Trophoblast cell (in vitro differentiated cells and primary cell): ENCODE measurements at regions not wholly inside any gene's neighbourhood (a gene's known extent, or its start where the extent isn't known, plus 50 kb on each side); places are given as distances from the start of the nearest gene placed in this dataset.

Source experiments
- DNase-seq, 2 donors: peaks; one replicate each; pipeline ENCODE4 v3.0.0-alpha.2; 2016
- H2AFZ ChIP-seq: 2 replicates; pipeline ENCODE4 v1.6.1; 2013; ENCODE audit warnings: low read length, moderate library complexity, mild to moderate bottlenecking; ENCODE audit not compliant: insufficient read depth, poor library complexity
- H2AK5ac ChIP-seq: 2 replicates; pipeline ENCODE4 v1.6.1; 2013; ENCODE audit warnings: mild to moderate bottlenecking, low read length
- H2BK120ac ChIP-seq: 2 replicates; pipeline ENCODE4 v1.6.1; 2013; ENCODE audit warnings: low read length, mild to moderate bottlenecking, moderate library complexity; ENCODE audit not compliant: insufficient read depth, poor library complexity
- H2BK12ac ChIP-seq: 2 replicates; pipeline ENCODE4 v1.6.1; 2013; ENCODE audit warnings: mild to moderate bottlenecking, low read length, moderate library complexity
- H2BK5ac ChIP-seq: 2 replicates; pipeline ENCODE4 v1.6.1; 2013; ENCODE audit warnings: low read length, low read depth, moderate library complexity, mild to moderate bottlenecking; ENCODE audit not compliant: poor library complexity
- H3K14ac ChIP-seq: 2 replicates; pipeline ENCODE4 v1.6.1; 2013; ENCODE audit warnings: mild to moderate bottlenecking, low read length
- H3K18ac ChIP-seq: 2 replicates; pipeline ENCODE4 v1.6.1; 2013; ENCODE audit warnings: mild to moderate bottlenecking, low read length
- H3K23ac ChIP-seq: 2 replicates; pipeline ENCODE4 v1.6.1; 2013; ENCODE audit warnings: low read length
- H3K27ac ChIP-seq: 2 replicates; pipeline ENCODE4 v1.5.1; 2013; ENCODE audit warnings: low read depth, mild to moderate bottlenecking, inconsistent platforms, low read length, moderate library complexity
- H3K27me3 ChIP-seq: 2 replicates; pipeline ENCODE4 v1.6.1; 2013; ENCODE audit warnings: inconsistent platforms, mild to moderate bottlenecking, low read length, moderate library complexity; ENCODE audit not compliant: insufficient read depth
- H3K36me3 ChIP-seq, 2 experiments: 1 replicate in 1 of 2; 2 replicates in 1 of 2; pipeline ENCODE4 v1.6.1; 2013; ENCODE audit warnings: low read length in 2 of 2, mild to moderate bottlenecking in 2 of 2, moderate library complexity in 1 of 2; ENCODE audit not compliant: insufficient read depth in 2 of 2, control insufficient read depth in 1 of 2
- H3K4ac ChIP-seq: 2 replicates; pipeline ENCODE4 v1.6.1; 2013; ENCODE audit warnings: low read depth, mild to moderate bottlenecking, low read length, moderate library complexity
- H3K4me1 ChIP-seq, 2 experiments: 1 replicate in 1 of 2; 2 replicates in 1 of 2; pipeline ENCODE4 v1.6.1; 2013; ENCODE audit warnings: low read length in 2 of 2, mild to moderate bottlenecking in 2 of 2, moderate library complexity in 1 of 2; ENCODE audit not compliant: insufficient read depth in 2 of 2, control insufficient read depth in 1 of 2
- H3K4me2 ChIP-seq: 2 replicates; pipeline ENCODE4 v1.6.1; 2013; ENCODE audit warnings: inconsistent platforms, mild to moderate bottlenecking, low read length, moderate library complexity
- H3K4me3 ChIP-seq: 2 replicates; pipeline ENCODE4 v1.5.1; 2013; ENCODE audit warnings: mild to moderate bottlenecking, low read depth, low read length, inconsistent platforms
- H3K79me1 ChIP-seq: one replicate; pipeline ENCODE4 v1.6.1; 2013; ENCODE audit warnings: low read length
- H3K79me2 ChIP-seq: 2 replicates; pipeline ENCODE4 v1.6.1; 2013; ENCODE audit warnings: low read length, mild to moderate bottlenecking; ENCODE audit not compliant: control insufficient read depth, insufficient read depth, poor library complexity
- H3K9ac ChIP-seq: 2 replicates; pipeline ENCODE4 v1.6.1; 2013; ENCODE audit warnings: mild to moderate bottlenecking, low read length
- H3K9me3 ChIP-seq: 2 replicates; pipeline ENCODE4 v1.6.1; 2013; ENCODE audit warnings: low read depth, mild to moderate bottlenecking, control low read depth, inconsistent platforms, low read length; ENCODE audit not compliant: insufficient read depth
- H4K12ac ChIP-seq: 2 replicates; pipeline ENCODE4 v1.6.1; 2013; ENCODE audit warnings: low read depth, mild to moderate bottlenecking, low read length, moderate library complexity
- H4K8ac ChIP-seq: 2 replicates; pipeline ENCODE4 v1.6.1; 2013; ENCODE audit warnings: low read depth, mild to moderate bottlenecking, low read length, moderate library complexity
- H4K91ac ChIP-seq: one replicate; pipeline ENCODE4 v1.6.1; 2013; ENCODE audit warnings: low read depth, mild to moderate bottlenecking, low read length, moderate library complexity
- WGBS: extraction: QIAGEN DNeasy Blood & Tissue Kit; methylation state at CpG from one replicate; pipeline ENCODE4 v1.1.7; 2013; ENCODE audit warnings: missing lambda C conversion rate; ENCODE audit not compliant: insufficient read length, insufficient coverage; ENCODE audit errors: extremely low coverage; 5-methylcytosine and 5-hydroxymethylcytosine counted together

- no peak overlapping the region for H2BK120ac ChIP-seq
- no peak overlapping the region for H4K12ac ChIP-seq
- no peaks in the 10 kb centered on the region for H3K9me3 ChIP-seq
- H3K79me2 ChIP-seq = no peaks in the 10 kb centered on the region
- H3K4me2 ChIP-seq = no peak overlapping the region
- no peak overlapping the region for H3K9ac ChIP-seq
- H2AK5ac ChIP-seq = no peak overlapping the region
- no peak overlapping the region for H3K18ac ChIP-seq
- no peaks in the 10 kb centered on the region for H3K4me1 ChIP-seq
- no peak overlapping the region for H3K14ac ChIP-seq
- no peaks in the 10 kb centered on the region for H3K27me3 ChIP-seq
- no peak overlapping the region for H3K27ac ChIP-seq
- H2BK5ac ChIP-seq = no peak overlapping the region
- DNase-seq = no peak
- no peak overlapping the region for H4K8ac ChIP-seq
- H3K4me3 ChIP-seq = no peak overlapping the region
- H2AFZ ChIP-seq = no peak overlapping the region
- peaks cover 0 to 1% of the 10 kb centered on the region in 2 experiments for H3K36me3 ChIP-seq
- WGBS = no CpG with 5 or more reads among the region's 2 CpGs
- H3K23ac ChIP-seq = no peak overlapping the region
- no peak overlapping the region for H3K4ac ChIP-seq
- no peak overlapping the region for H4K91ac ChIP-seq
- no peak overlapping the region for H2BK12ac ChIP-seq
- no peaks in the 10 kb centered on the region for H3K79me1 ChIP-seq
Measured at GRCh38 chr6:140230282-140230681, 855.8 kb upstream of the CITED2 start.

DNA sequence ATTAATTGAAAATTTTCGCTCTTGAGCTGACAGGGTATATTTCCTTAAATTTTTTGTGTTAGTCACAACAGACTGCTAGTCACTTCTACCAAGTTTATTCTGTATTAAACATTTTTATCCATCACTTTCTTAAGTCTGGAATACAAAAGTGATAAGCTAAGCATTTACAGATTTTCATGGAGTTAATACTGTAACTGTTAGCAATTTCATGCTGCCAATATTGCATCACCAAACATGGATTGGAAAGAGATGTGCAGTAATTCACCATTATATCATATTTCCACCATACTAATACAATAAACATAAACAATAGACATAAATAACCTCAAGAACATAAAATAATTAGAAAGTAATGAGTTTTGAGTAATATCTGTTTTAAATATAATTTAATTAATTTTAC lies 854.0 kb upstream of the CITED2 start:
- Histone ChIP-seq H4K91ac (no peak overlapping the region), H2BK120ac (no peak overlapping the region), H3K4me1 (no peaks in the 10 kb centered on the region), H3K4me3 (no peak overlapping the region), H3K9me3 (no peaks in the 10 kb centered on the region), H3K79me1 (no peaks in the 10 kb centered on the region), H3K23ac (no peak overlapping the region), H2AFZ (no peak overlapping the region), H3K79me2 (no peaks in the 10 kb centered on the region), H3K4ac (no peak overlapping the region), H3K9ac (no peak overlapping the region), H3K18ac (no peak overlapping the region), H2BK5ac (no peak overlapping the region), H4K12ac (no peak overlapping the region), H2AK5ac (no peak overlapping the region), H3K4me2 (no peak overlapping the region), H4K8ac (no peak overlapping the region), H2BK12ac (no peak overlapping the region), H3K27ac (no peak overlapping the region), H3K27me3 (no peaks in the 10 kb centered on the region), H3K36me3 (peaks cover 0 to 1% of the 10 kb centered on the region in 2 experiments), H3K14ac (no peak overlapping the region)
- no peak for DNase-seq
- WGBS = no CpG with 5 or more reads among the region's 1 CpG

DNA sequence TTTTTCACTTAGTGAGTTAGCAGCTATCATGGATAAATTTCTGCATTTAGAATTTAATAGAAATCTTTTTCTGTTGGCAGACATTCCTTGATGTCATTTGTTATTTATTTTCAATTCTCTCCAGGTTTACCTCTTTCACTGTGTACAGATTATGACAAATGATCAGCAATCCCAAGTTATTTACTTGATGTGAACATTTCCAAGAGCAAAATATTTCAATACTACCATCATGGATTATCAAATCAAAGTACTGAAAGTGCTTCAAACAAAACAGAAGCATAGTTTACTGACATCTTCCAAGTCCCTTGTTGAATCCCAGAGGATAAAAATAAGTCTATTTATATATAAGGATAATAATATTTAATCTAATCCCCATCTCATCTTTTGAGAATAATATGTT lies 852.2 kb upstream of the CITED2 start:
- Histone ChIP-seq H3K4me3 (no peak overlapping the region), H3K4ac (no peak overlapping the region), H3K4me2 (no peak overlapping the region), H3K18ac (no peak overlapping the region), H3K23ac (no peak overlapping the region), H3K79me2 (no peaks in the 10 kb centered on the region), H3K14ac (no peak overlapping the region), H2AK5ac (no peak overlapping the region), H3K9ac (no peak overlapping the region), H3K27ac (no peak overlapping the region), H2BK120ac (no peak overlapping the region), H3K79me1 (no peaks in the 10 kb centered on the region), H2BK5ac (no peak overlapping the region), H3K4me1 (no peaks in the 10 kb centered on the region), H2BK12ac (no peak overlapping the region), H3K9me3 (no peaks in the 10 kb centered on the region), H2AFZ (no peak overlapping the region), H3K36me3 (peaks cover 0 to 1% of the 10 kb centered on the region in 2 experiments), H4K12ac (no peak overlapping the region), H3K27me3 (no peaks in the 10 kb centered on the region), H4K91ac (no peak overlapping the region), H4K8ac (no peak overlapping the region)
- DNase-seq = no peak

DNA sequence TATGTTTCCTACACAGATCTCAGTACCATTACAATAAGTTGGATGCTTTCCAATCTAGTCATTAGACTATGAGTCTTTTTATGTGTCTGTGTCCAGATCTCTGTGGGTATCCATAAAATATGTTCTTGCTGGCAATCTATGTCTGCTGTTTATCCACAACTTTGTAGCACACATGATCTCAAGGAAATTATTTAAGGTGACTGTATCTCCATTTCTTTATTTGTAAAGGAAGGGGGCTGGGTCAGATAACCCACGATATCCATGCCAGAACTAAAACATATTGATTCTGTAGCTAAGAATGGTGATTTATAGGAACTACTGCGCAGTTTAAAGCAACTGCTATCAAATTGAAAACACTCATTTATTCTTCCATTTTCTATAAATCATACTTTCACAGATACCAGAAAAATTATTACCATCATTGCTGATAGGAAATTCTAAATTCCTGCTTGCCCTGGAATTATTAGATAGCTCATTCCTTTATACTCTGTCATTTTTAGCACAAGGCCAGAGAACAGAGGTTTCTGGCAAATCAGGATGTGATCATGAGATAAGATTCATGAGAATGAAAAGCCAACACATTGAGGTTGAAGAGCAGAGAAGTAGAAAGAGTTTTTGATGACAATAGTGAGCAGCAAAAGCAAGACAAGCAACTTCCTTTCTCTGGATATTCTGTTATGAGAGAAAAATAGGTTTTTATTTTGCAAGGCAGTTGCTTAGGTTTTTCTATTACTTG lies 851.4 kb upstream of the CITED2 start:
- H3K79me2 ChIP-seq = no peaks in the 10 kb centered on the region
- no peak overlapping the region for H3K23ac ChIP-seq
- H2AK5ac ChIP-seq = no peak overlapping the region
- no CpG with 5 or more reads among the region's 2 CpGs for WGBS
- H2BK12ac ChIP-seq = no peak overlapping the region
- no peak overlapping the region for H2AFZ ChIP-seq
- H3K27me3 ChIP-seq = no peaks in the 10 kb centered on the region
- no peak overlapping the region for H2BK5ac ChIP-seq
- no peak overlapping the region for H2BK120ac ChIP-seq
- H3K9ac ChIP-seq = no peak overlapping the region
- no peak overlapping the region for H3K4me3 ChIP-seq
- no peak overlapping the region for H3K4ac ChIP-seq
- H3K14ac ChIP-seq = no peak overlapping the region
- no peak overlapping the region for H4K8ac ChIP-seq
- H4K91ac ChIP-seq = no peak overlapping the region
- H4K12ac ChIP-seq = no peak overlapping the region
- H3K27ac ChIP-seq = no peak overlapping the region
- H3K4me2 ChIP-seq = no peak overlapping the region
- H3K4me1 ChIP-seq = no peaks in the 10 kb centered on the region
- H3K9me3 ChIP-seq = no peaks in the 10 kb centered on the region
- peaks cover 0 to 1% of the 10 kb centered on the region in 2 experiments for H3K36me3 ChIP-seq
- H3K79me1 ChIP-seq = no peaks in the 10 kb centered on the region
- peak in 1 of 2 donors; percentile 69 for DNase-seq
- no peak overlapping the region for H3K18ac ChIP-seq
